Nephron (organoid): ENCODE measurements at regions not wholly inside any gene's neighbourhood (a gene's known extent, or its start where the extent isn't known, plus 50 kb on each side); places are given as distances from the start of the nearest gene placed in this dataset.

Experiments used
- H3K27ac Mint-ChIP-seq, 3 experiments: 2 replicates each; pipeline ENCODE4 v1.8.0; 2020; ENCODE audit warnings: mixed read lengths in 3 of 3, mild to moderate bottlenecking in 2 of 3, moderate library complexity in 1 of 3
- H3K27me3 Mint-ChIP-seq: 2 replicates; pipeline ENCODE4 v1.8.0; 2021; ENCODE audit warnings: low read depth, mild to moderate bottlenecking, moderate library complexity, mixed read lengths
- H3K36me3 Mint-ChIP-seq: 2 replicates; pipeline ENCODE4 v1.8.0; 2020; ENCODE audit warnings: low read depth, mixed read lengths
- H3K4me1 Mint-ChIP-seq: 2 replicates; pipeline ENCODE4 v1.8.0; 2020; ENCODE audit warnings: mixed read lengths
- H3K4me3 Mint-ChIP-seq, 3 experiments: 2 replicates each; pipeline ENCODE4 v1.8.0; 2020; ENCODE audit warnings: mild to moderate bottlenecking in 3 of 3, mixed read lengths in 3 of 3, moderate library complexity in 2 of 3
- H3K9me3 Mint-ChIP-seq: 2 replicates; pipeline ENCODE4 v1.8.0; 2020; ENCODE audit warnings: mixed read lengths
- TF ChIP-seq, protein P1 (sequence below), 3 experiments: fragments of 200-600 bp; sonication (generic); IDR thresholded peaks; one replicate each; pipeline ENCODE4 v1.5.0; 2021; ENCODE audit warnings: antibody characterized with exemption in 3 of 3; ENCODE audit not compliant: unreplicated experiment in 3 of 3

DNA sequence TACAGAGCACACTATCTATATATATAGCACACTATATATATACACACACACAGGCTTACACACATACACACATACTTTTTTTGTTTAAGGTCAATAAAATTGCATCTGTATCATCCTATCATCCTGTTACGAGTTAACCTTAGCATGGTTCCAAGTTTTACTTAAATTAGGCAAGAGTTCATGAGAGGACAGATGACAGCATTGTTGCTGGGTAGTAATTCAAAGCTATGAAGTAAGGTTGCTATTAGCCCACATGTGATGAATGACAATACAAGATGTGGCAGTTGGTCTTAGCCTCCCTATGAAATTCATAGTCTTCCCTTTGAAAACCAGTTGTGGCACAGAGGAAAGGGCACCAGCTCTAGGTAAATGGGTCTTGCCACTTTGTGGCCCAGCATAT, 438.1 kb downstream of the ACTL7B start:
- Mint-ChIP-seq H3K4me1 (peaks cover 4% of the 10 kb centered on the region), H3K27ac (no peak overlapping the region), H3K27me3 (no peaks in the 10 kb centered on the region), H3K36me3 (no peaks in the 10 kb centered on the region), H3K9me3 (peaks cover 8% of the 10 kb centered on the region), H3K4me3 (no peak overlapping the region)
- TF ChIP-seq, protein P1, sequence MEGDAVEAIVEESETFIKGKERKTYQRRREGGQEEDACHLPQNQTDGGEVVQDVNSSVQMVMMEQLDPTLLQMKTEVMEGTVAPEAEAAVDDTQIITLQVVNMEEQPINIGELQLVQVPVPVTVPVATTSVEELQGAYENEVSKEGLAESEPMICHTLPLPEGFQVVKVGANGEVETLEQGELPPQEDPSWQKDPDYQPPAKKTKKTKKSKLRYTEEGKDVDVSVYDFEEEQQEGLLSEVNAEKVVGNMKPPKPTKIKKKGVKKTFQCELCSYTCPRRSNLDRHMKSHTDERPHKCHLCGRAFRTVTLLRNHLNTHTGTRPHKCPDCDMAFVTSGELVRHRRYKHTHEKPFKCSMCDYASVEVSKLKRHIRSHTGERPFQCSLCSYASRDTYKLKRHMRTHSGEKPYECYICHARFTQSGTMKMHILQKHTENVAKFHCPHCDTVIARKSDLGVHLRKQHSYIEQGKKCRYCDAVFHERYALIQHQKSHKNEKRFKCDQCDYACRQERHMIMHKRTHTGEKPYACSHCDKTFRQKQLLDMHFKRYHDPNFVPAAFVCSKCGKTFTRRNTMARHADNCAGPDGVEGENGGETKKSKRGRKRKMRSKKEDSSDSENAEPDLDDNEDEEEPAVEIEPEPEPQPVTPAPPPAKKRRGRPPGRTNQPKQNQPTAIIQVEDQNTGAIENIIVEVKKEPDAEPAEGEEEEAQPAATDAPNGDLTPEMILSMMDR (IDR thresholded peaks at IDR 0.05; ENCODE audit: unreplicated experiment in 3 of 3), result no peak

DNA sequence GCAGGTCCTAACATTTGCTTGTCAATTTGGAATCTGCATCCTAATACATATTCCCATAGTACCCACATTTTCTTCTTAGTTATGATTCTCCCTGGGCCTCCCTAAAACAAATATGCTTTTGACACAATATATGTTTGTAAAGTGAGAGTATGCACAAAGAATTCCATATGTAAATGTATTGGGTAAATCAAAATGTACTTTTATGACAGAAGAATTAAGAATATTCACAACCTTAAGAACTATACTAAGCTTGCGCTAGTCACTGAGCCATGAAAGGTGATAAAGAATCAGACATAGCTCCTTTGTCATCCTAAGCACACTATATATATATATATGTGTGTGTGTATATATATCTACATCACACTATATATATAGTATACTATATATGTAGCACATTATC, 438.5 kb downstream of the ACTL7B start:
- H3K27me3 Mint-ChIP-seq, result no peaks in the 10 kb centered on the region
- H3K9me3 Mint-ChIP-seq, result peaks cover 8% of the 10 kb centered on the region
- H3K36me3 Mint-ChIP-seq, result no peaks in the 10 kb centered on the region
- no peak overlapping the region for H3K27ac Mint-ChIP-seq
- TF ChIP-seq, protein P1 (IDR thresholded peaks at IDR 0.05; ENCODE audit: unreplicated experiment in 3 of 3), result no peak
- H3K4me1 Mint-ChIP-seq, result peaks cover 4% of the 10 kb centered on the region
- no peak overlapping the region for H3K4me3 Mint-ChIP-seq

- Mint-ChIP-seq H3K4me1 (peaks cover 4% of the 10 kb centered on the region), H3K9me3 (peaks cover 8% of the 10 kb centered on the region), H3K36me3 (no peaks in the 10 kb centered on the region), H3K4me3 (no peak overlapping the region), H3K27me3 (no peaks in the 10 kb centered on the region), H3K27ac (no peak overlapping the region)
- TF ChIP-seq, protein P1 (IDR thresholded peaks at IDR 0.05; ENCODE audit: unreplicated experiment in 3 of 3), result no peak
These were observed 439.5 kb downstream of the ACTL7B start for GRCh38 chr9:108416324-108416723.

- Mint-ChIP-seq H3K27ac (no peak overlapping the region), H3K36me3 (no peaks in the 10 kb centered on the region), H3K4me3 (no peak overlapping the region), H3K4me1 (peaks cover 4% of the 10 kb centered on the region), H3K27me3 (peaks cover 4% of the 10 kb centered on the region), H3K9me3 (no peaks in the 10 kb centered on the region)
- TF ChIP-seq, protein P1 (IDR thresholded peaks at IDR 0.05; ENCODE audit: unreplicated experiment in 3 of 3), result no peak
These were observed 442.0 kb downstream of the ACTL7B start for GRCh38 chr9:108413809-108414208.

DNA sequence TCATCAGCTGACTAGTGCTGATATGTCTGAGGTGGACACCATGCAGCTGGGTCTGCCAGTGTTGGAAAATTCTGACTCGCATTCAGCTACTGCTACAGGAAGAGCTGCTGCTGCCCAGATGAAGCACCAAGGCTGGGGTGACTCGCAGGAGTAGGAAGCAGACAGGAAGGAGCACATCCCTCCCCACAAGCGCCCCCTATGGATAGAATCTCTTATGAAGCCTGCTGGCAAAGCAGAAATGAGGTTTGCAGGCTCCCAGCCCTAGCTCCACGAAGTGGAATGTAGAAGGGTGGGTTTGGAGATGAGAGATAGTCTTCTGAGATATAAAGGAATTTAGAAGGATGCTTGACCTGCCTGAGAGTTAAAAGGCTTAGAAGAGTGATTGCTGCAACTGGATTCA, 443.0 kb downstream of the ACTL7B start:
- H3K27ac Mint-ChIP-seq, result no peak overlapping the region
- H3K27me3 Mint-ChIP-seq, result peaks cover 6% of the 10 kb centered on the region
- TF ChIP-seq, protein P1 (IDR thresholded peaks at IDR 0.05; ENCODE audit: unreplicated experiment in 3 of 3), result no peak
- H3K4me1 Mint-ChIP-seq, result peaks cover 4% of the 10 kb centered on the region
- no peaks in the 10 kb centered on the region for H3K36me3 Mint-ChIP-seq
- no peak overlapping the region for H3K4me3 Mint-ChIP-seq
- no peaks in the 10 kb centered on the region for H3K9me3 Mint-ChIP-seq

- Mint-ChIP-seq H3K9me3 (no peaks in the 10 kb centered on the region), H3K36me3 (no peaks in the 10 kb centered on the region), H3K4me1 (peaks cover 4% of the 10 kb centered on the region), H3K27me3 (peaks cover 6% of the 10 kb centered on the region), H3K4me3 (no peak overlapping the region), H3K27ac (no peak overlapping the region)
- TF ChIP-seq, protein P1 (IDR thresholded peaks at IDR 0.05; ENCODE audit: unreplicated experiment in 3 of 3), result no peak
These were observed 444.2 kb downstream of the ACTL7B start for GRCh38 chr9:108411632-108412031.
